Fibroblast of lung (primary cell): ENCODE measurements at regions not wholly inside any gene's neighbourhood (a gene's known extent, or its start where the extent isn't known, plus 50 kb on each side); places are given as distances from the start of the nearest gene placed in this dataset.

Source experiments
- EZH2 ChIP-seq: IDR thresholded peaks from 2 replicates; pipeline ENCODE4 v1.5.1; 2012; ENCODE audit warnings: low read length, control low read depth, mild to moderate bottlenecking; ENCODE audit errors: missing control alignments
- TF ChIP-seq, protein P1 (sequence below), 2 donors: IDR thresholded peaks in 1 of 2; conservative IDR thresholded peaks in 1 of 2; 1 replicate in 1 of 2; 2 replicates in 1 of 2; pipeline ENCODE4 v1.5.1; 2011 to 2012; ENCODE audit warnings: low read length in 2 of 2, control low read depth in 1 of 2, inconsistent platforms in 1 of 2, low read depth in 1 of 2, mild to moderate bottlenecking in 1 of 2

DNA sequence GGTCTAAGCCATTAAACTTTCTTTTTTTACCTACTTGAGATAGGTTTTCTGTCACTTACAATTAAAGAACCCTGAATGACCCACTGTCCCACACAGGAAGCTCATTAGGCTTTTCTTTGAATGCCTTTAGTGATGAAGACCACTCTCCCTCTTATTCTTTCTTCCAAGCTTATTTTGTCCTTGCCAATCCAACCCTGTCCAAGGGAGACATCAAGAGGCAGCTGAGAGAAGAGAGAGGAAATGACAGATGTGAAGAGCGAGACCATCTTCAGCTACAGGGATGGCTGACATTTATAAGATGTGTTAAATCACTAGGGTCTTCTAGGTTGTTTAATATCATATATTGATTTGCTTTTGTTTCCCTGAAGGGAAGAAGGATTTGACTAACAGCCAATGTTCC is 133.5 kb downstream of the FAM114A2 start:
- TF ChIP-seq, protein P1, sequence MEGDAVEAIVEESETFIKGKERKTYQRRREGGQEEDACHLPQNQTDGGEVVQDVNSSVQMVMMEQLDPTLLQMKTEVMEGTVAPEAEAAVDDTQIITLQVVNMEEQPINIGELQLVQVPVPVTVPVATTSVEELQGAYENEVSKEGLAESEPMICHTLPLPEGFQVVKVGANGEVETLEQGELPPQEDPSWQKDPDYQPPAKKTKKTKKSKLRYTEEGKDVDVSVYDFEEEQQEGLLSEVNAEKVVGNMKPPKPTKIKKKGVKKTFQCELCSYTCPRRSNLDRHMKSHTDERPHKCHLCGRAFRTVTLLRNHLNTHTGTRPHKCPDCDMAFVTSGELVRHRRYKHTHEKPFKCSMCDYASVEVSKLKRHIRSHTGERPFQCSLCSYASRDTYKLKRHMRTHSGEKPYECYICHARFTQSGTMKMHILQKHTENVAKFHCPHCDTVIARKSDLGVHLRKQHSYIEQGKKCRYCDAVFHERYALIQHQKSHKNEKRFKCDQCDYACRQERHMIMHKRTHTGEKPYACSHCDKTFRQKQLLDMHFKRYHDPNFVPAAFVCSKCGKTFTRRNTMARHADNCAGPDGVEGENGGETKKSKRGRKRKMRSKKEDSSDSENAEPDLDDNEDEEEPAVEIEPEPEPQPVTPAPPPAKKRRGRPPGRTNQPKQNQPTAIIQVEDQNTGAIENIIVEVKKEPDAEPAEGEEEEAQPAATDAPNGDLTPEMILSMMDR (conservative IDR thresholded peaks at IDR 0.05 in 1 of 2, IDR thresholded peaks at IDR 0.05 in 1 of 2; ENCODE audit: low read depth in 1 of 2, low read length in 2 of 2), result no peak
- TF ChIP-seq EZH2, result no peak
